ENCODE measurements at regions not wholly inside any gene's neighbourhood (a gene's known extent, or its start where the extent isn't known, plus 50 kb on each side); places are given as distances from the start of the nearest gene placed in this dataset.

DNA sequence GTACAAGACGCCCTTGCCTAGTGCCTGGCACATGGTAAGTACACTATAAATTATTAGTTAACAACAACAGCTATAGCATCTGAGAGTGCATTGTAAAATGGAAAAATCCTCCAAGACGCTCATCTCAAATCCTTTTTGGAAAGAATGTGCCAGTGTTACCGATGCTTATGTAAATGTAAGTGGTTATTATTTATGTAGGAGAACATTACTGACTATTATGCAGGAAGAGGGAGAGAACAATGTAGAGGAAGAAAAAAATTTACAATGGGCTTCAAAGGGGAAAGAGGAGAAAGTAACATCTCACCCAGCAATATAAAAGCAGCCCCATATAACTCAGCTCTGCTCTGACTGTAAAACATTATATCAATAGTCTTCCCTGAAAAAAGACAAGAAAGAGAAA lies 155.3 kb upstream of the LPP start:
- H3K4me3 Mint-ChIP-seq = no peak overlapping the region
- H3K27me3 Mint-ChIP-seq (ENCODE audit: low read depth) = peaks cover 4% of the 10 kb centered on the region
- H3K4me1 Mint-ChIP-seq = peaks cover 41% of the 10 kb centered on the region
- H3K36me3 Mint-ChIP-seq (ENCODE audit: low read depth) = no peaks in the 10 kb centered on the region
- H3K27ac Mint-ChIP-seq = peak overlapping the region in 1 of 3 experiments; percentile 19
- TF ChIP-seq, protein P1, sequence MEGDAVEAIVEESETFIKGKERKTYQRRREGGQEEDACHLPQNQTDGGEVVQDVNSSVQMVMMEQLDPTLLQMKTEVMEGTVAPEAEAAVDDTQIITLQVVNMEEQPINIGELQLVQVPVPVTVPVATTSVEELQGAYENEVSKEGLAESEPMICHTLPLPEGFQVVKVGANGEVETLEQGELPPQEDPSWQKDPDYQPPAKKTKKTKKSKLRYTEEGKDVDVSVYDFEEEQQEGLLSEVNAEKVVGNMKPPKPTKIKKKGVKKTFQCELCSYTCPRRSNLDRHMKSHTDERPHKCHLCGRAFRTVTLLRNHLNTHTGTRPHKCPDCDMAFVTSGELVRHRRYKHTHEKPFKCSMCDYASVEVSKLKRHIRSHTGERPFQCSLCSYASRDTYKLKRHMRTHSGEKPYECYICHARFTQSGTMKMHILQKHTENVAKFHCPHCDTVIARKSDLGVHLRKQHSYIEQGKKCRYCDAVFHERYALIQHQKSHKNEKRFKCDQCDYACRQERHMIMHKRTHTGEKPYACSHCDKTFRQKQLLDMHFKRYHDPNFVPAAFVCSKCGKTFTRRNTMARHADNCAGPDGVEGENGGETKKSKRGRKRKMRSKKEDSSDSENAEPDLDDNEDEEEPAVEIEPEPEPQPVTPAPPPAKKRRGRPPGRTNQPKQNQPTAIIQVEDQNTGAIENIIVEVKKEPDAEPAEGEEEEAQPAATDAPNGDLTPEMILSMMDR (IDR thresholded peaks at IDR 0.05; ENCODE audit: unreplicated experiment in 3 of 3) = no peak
- no peaks in the 10 kb centered on the region for H3K9me3 Mint-ChIP-seq

GRCh38 chr3:187999821-188000220 lies 154.1 kb upstream of the LPP start:
- peaks cover 41% of the 10 kb centered on the region for H3K4me1 Mint-ChIP-seq
- peaks cover 8% of the 10 kb centered on the region for H3K27me3 Mint-ChIP-seq (ENCODE audit: low read depth)
- no peaks in the 10 kb centered on the region for H3K9me3 Mint-ChIP-seq
- H3K36me3 Mint-ChIP-seq (ENCODE audit: low read depth) = no peaks in the 10 kb centered on the region
- H3K27ac Mint-ChIP-seq = peak overlapping the region; percentile 5 to 67 (median 35)
- TF ChIP-seq, protein P1 (IDR thresholded peaks at IDR 0.05; ENCODE audit: unreplicated experiment in 3 of 3) = no peak
- H3K4me3 Mint-ChIP-seq = no peak overlapping the region

DNA sequence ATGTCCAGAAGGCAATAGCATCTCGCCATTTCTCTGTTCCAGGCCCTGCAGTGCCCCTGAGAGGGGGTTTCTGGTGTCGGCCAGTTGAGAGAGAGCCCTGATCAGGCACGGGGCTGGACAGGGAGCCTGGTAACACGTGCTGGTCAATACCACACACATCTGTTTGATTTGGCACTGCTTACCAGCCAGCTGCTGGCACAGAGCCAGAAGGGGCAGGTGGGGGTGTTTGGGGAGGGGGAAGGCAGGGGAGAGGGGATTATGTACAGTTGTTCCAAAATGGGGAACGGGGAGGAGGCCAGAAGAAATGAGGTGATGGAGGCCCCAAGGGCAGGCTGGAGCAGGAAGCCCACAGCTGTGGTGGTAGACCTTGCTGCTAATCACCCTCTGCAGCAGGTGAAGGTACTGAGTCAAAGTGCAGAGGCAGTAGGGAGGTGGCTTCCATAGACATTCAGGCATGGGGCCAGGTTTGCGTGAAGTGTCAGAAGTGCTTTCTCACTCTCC lies 153.5 kb upstream of the LPP start:
- Mint-ChIP-seq H3K4me3 (no peak overlapping the region), H3K9me3 (no peaks in the 10 kb centered on the region)

DNA sequence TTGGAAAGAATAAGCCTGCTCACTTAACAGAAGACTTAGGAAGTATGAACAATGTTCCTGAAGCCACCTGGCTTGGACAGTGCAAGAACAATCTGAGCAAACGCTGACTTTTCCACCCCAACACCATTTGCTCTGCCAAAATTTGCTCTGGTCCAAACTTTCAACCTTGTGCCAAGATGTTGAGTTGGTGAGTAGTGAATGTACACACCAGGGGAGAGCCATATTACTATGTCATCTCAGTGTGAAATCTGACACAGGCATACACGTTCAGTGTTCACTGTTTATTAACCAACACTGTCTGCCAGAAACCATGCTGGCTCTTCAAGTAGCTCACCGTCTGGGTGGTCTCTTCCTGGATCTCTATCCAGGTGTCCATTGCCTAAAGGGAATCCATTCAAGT lies 152.9 kb upstream of the LPP start:
- Mint-ChIP-seq H3K27me3 (ENCODE audit: low read depth) (peaks cover 8% of the 10 kb centered on the region), H3K9me3 (no peaks in the 10 kb centered on the region), H3K4me3 (no peak overlapping the region), H3K27ac (peak overlapping the region in 2 of 3 experiments; percentile 35 to 67), H3K4me1 (peaks cover 41% of the 10 kb centered on the region), H3K36me3 (ENCODE audit: low read depth) (no peaks in the 10 kb centered on the region)
- TF ChIP-seq, protein P1 (IDR thresholded peaks at IDR 0.05; ENCODE audit: unreplicated experiment in 3 of 3) = no peak

More for the DNA sequence above, 153.5 kb upstream of the LPP start:
- Mint-ChIP-seq H3K36me3 (ENCODE audit: low read depth) (no peaks in the 10 kb centered on the region), H3K4me1 (peaks cover 41% of the 10 kb centered on the region), H3K27me3 (ENCODE audit: low read depth) (peaks cover 8% of the 10 kb centered on the region), H3K27ac (peak overlapping the region; percentile 5 to 67 (median 35))
- TF ChIP-seq, protein P1 (IDR thresholded peaks at IDR 0.05; ENCODE audit: unreplicated experiment in 3 of 3) = no peak

DNA sequence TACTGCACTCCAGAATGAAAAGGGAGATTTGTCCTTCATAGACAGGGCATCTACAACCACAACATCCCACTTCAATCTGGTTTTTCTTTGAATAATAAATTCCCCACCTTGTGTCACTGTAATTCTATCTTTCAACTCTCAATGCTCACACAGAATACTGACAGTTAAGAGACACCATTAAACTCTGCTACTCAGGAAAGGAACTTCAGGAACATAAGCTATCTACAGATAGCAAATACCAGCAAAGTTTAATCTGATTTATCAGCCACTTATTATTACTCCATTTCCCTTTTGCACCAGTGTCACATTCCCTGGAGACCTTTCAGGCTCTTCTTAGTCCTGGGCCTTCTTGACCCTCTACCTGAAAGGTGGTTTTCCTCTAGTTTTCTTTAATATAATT lies 152.0 kb upstream of the LPP start:
- Mint-ChIP-seq H3K9me3 (no peaks in the 10 kb centered on the region), H3K36me3 (ENCODE audit: low read depth) (no peaks in the 10 kb centered on the region)

More for the DNA sequence above, 152.0 kb upstream of the LPP start:
- H3K27me3 Mint-ChIP-seq (ENCODE audit: low read depth) = peaks cover 4% of the 10 kb centered on the region
- TF ChIP-seq, protein P1 (IDR thresholded peaks at IDR 0.05; ENCODE audit: unreplicated experiment in 3 of 3) = no peak
- H3K4me3 Mint-ChIP-seq = no peak overlapping the region
- peak overlapping the region in 1 of 3 experiments; percentile 6 for H3K27ac Mint-ChIP-seq
- H3K4me1 Mint-ChIP-seq = peaks cover 41% of the 10 kb centered on the region

All from nephron (organoid).